Prostate gland (tissue), 2 donors: ENCODE measurements at regions not wholly inside any gene's neighbourhood (a gene's known extent, or its start where the extent isn't known, plus 50 kb on each side); places are given as distances from the start of the nearest gene placed in this dataset.

Experiments used
- CTCF ChIP-seq, 4 experiments: fragments of 200-600 bp in 2 of 4; fragments of 450-650 bp in 2 of 4; sonication (generic) in 2 of 4; IDR thresholded peaks; 1 replicate in 3 of 4; 2 replicates in 1 of 4; pipeline ENCODE4 v1.5.1; 2016 to 2019; ENCODE audit warnings: antibody characterized with exemption in 4 of 4, mild to moderate bottlenecking in 2 of 4, moderate library complexity in 2 of 4
- POLR2A ChIP-seq: fragments of 450-650 bp; IDR thresholded peaks from one replicate; pipeline ENCODE4 v1.6.1; 2016; ENCODE audit warnings: antibody characterized with exemption, mild to moderate bottlenecking
- POLR2AphosphoS5 ChIP-seq: sonication (generic); formaldehyde crosslinking; IDR thresholded peaks from one replicate; pipeline ENCODE4 v1.6.1; 2017; ENCODE audit warnings: antibody characterized with exemption

GRCh38 chr2:8009010-8009597 is 672.8 kb upstream of the ID2 start:
- TF ChIP-seq CTCF (IDR thresholded peaks at IDR 0.05): no peak
- TF ChIP-seq POLR2A: no peak
- no peak for TF ChIP-seq POLR2AphosphoS5
